ENCODE measurements at regions not wholly inside any gene's neighbourhood (a gene's known extent, or its start where the extent isn't known, plus 50 kb on each side); places are given as distances from the start of the nearest gene placed in this dataset.
A peak's percentile ranks its signal among the peaks of the same experiment; 100 is the strongest.
"Not testable (repeated sequence)": the region's sequence is repeated elsewhere in the genome, so short reads cannot be mapped to it uniquely, and the experiment has no call there.

- DNase-seq, result no peak
These were observed 231.6 kb upstream of the MYLIP start for GRCh38 chr6:15897063-15897876.

GRCh38 chr6:15894973-15895725, 232.3 kb upstream of the DTNBP1 start:
- DNase-seq, result no peak

DNA sequence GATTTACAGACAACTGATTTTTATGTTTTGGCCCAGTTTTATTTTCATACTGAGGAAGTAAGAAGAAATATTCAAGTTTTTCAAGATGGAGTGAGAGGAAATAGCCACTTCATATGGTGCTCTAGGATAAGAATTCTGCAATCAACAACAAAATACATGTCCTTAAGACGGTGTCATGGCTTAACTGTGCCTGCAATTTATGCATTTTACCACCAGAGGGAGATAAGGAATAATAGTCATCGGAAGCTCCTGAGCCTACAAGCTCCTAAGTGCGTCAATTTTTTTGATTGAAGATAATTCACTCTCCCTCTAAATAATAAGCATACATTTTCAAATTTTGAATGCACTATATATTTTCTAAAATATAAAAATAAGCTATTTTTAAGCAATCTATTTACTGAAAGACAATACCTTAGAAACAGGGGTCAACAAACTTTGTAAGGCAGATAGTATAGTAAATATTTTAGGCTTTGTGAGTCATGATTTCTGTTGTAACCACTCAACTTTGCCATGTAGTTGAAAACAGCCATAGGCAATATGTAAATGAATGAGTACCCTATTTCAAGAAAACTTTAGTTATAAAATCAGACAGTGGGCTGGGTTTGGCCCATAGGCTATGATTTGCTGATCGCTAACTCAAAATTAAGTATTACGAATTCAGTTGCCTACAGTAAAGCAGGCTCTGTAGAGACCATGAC, 230.9 kb upstream of the DTNBP1 start:
- no peak for DNase-seq

GRCh38 chr6:15892369-15892768, 229.5 kb upstream of the DTNBP1 start:
- DNase-seq, result no peak

DNA sequence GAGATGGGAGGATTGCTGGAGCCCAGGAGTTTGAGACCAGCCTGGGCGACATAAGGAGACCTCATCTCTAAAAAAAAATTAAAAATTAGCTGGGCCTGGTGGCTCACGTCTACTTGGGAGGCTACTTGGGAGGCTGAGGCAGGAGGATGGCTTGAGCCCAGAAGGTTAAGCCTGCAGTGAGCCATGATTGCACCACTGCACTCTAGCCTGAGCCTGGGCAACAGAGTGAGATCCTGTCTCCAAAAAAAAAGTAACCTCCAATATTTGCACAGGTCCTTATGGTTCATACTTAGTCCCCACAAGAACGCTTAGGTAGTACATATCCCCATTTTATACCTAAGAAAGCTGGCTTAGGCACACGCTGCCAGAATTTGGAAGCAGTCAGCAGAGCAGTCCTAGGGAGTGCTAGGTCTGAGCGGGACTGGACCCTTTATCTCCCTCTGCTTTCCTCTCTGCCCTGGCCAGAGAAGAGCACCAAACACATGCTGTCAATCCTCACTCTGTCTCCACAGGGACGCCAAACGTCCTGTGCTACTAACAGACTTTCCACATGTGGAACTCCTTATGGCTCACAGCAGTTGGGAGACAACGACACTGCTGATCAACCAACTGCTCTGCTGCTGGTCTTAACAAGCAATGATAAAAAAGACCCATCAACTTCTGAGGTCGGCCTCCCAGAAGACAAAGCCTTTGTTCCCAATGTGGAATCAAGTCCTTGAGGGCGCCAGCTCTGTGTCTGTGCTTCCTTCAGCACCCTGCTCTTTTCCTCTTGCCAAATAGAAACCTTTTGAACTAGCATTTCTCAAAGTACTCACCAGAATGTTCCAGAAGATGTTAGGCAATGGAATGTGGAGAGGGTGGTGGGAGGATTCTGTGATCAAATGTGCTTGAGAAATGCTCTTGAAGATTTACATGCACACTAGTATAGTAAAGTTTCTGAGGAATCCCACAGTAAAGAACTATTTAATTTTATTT, 226.3 kb upstream of the DTNBP1 start:
- no peak for DNase-seq

GRCh38 chr6:15887491-15888461, 224.9 kb upstream of the DTNBP1 start:
- no peak for DNase-seq

DNA sequence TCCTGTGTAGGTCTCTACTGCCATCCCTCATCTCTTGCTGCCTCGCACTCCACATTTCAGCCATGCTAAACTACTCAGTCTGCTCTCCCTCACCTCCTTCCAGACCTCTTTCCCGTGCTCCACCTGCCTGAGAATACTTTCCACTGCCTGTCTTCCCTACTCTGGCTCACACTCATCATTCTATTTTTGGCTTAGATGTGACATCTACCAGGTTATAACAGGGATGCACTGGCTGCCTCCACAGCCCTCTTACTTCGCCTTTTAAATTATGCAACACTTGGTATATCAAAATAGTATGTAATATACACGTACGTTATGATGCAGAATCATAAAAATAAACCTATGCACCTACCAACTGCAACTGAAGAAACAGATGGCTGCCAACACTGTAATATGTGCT, 222.8 kb upstream of the DTNBP1 start:
- no peak for DNase-seq

- DNase-seq, result not testable (repeated sequence)
These were observed 220.8 kb upstream of the DTNBP1 start for GRCh38 chr6:15883593-15883992.

DNA sequence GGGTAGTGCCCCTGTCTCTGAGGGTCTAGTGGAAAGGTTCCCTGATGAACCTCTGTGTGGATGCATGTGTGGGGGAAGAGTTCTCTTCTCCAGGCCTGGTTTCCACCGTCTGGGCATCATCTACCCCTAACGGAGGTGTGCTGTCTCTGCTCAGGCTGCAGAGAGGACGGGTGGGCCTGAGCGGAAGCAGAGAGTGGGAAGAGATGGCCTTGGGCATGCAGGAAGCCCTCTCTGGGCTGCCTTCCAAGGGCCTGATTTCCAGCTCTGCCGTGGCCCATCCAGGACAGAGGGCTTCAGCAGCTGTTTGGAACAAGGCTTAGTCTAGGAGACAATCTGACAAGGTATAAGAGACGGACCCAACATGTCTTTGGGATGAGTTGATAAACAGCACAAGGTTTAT, 220.1 kb upstream of the DTNBP1 start:
- DNase-seq, result no peak

GRCh38 chr6:15882345-15882744, 219.5 kb upstream of the DTNBP1 start:
- no peak for DNase-seq

- no peak for DNase-seq
These were observed 218.3 kb upstream of the DTNBP1 start for GRCh38 chr6:15881150-15881549.

DNA sequence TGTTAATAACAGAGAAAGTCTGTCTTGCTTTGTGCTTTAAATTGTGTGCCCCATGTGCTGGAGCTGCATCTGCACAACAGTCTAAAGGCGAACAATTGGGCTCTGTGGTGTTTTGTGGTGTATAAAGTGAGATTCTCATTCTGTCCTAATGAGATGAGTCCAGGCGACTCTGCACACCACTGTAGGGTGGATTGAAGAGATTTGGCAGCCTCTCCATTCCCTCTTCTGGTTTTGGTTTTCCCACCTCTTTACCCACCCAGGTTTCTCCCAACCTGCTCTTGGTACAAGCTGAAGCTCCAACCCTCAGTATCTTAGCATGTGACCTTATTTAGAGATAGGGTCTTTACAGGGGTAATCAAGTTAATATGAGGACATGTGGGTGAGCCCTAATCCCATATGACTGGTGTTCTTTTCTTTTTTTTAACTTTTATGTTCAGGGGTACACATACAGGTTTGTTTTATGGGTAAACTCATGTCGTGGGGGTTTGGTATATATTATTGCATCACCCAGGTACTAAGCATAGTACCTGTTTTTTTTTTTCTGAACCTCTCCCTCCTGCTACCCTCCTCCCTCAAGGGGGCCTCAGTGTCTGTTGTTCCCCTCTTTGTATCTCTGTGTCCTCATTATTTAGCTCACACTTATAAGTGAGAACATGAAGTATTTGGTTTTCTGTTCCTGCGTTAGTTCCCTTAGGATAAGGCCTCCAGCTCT, 217.6 kb upstream of the DTNBP1 start:
- no peak for DNase-seq

GRCh38 chr6:15879371-15880261, 216.8 kb upstream of the DTNBP1 start:
- DNase-seq, result peak; percentile 23

DNA sequence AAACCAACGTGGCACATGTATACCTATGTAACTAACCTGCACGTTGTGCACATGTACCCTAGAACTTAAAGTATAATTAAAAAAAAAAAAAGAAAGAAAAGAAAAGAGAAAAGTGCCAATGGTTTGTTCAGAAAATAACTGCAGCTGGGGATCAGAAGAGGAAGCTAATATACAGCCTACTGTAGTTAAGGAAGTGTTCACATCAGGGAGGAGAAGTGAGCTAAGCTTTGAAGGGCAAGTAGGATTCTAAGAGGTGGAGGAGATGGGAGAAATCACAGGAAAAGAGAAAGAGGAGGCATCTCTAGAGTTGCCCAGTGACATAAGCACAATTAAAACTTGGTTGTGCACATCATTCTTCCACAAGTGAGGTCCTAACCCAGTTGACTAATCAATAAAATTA, 214.4 kb upstream of the DTNBP1 start:
- DNase-seq, result no peak

DNA sequence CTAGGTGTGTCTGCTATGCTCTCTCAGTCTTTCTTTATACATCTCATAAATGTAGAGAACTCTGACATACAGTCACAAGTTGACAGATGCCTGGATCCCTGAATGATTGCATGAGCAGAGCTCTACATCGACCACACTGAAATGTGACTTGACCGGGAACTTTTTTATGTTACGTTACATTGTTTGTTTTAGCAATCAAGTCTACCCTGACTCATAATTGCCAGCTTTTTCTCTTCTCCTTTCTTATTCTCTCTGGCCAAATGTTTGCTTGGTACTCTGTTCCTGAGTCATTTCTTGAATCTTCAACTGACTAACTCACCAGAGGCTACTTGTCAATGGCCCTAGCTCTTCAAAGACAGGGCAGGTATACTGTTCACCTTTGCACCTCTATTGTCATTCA, 213.6 kb upstream of the DTNBP1 start:
- no peak for DNase-seq

GRCh38 chr6:15875797-15876196, 213.0 kb upstream of the DTNBP1 start:
- DNase-seq, result no peak

- DNase-seq, result no peak
These were observed 212.0 kb upstream of the DTNBP1 start for GRCh38 chr6:15874821-15875220.

DNA sequence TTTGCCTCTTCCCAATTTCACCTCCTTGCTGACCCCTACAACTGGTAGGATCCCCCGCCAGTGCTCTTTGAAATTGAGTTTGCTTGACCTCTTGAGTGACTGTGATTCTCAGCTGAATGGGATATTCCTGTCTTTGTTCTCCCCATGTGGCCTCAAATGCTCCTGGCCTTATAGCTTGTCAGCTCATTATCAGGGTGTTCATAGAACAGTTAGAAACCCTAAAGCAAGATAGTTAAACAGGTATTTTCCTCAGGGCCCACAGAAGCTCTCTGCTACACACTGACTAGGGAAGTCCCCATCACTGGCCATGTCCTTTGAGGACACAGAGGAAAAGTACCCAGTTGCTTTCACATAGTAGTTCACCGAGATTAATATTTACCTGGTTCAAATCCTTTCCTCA, 211.5 kb upstream of the DTNBP1 start:
- DNase-seq, result no peak

Data from CD4-positive, alpha-beta T cell treated with Interleukin-17A for 1 hour (primary cell).